SK-N-SH treated with all-trans-retinoic acid at 6 μM for 48 hours (cell line): ENCODE measurements at regions not wholly inside any gene's neighbourhood (a gene's known extent, or its start where the extent isn't known, plus 50 kb on each side); places are given as distances from the start of the nearest gene placed in this dataset.

Source experiments
- ATAC-seq: fragments of 200-7000 bp; cut with Tn5 transposase; 3 replicates; pipeline ENCODE4 v1.9.1; 2020; ENCODE audit warnings: mild to moderate bottlenecking, moderate library complexity
- ARNTL ChIP-seq: fragments of 450-650 bp; formaldehyde crosslinking; IDR thresholded peaks from 2 replicates; pipeline ENCODE4 v1.5.0; 2020; ENCODE audit warnings: low read depth, mild to moderate bottlenecking, moderate library complexity, borderline replicate concordance
- BACH2 ChIP-seq: fragments of 250-450 bp; sonication (Bioruptor Pico); IDR thresholded peaks from 2 replicates; pipeline ENCODE4 v1.9.0; 2021; ENCODE audit warnings: mild to moderate bottlenecking, borderline replicate concordance
- CSDC2 ChIP-seq: fragments of 250-450 bp; sonication (Bioruptor Pico); IDR thresholded peaks from 2 replicates; pipeline ENCODE4 v1.5.0; 2020; ENCODE audit warnings: mild to moderate bottlenecking, moderate library complexity
- CSRNP3 ChIP-seq: fragments of 250-450 bp; sonication (Bioruptor Pico); IDR thresholded peaks from 2 replicates; pipeline ENCODE4 v1.5.1; 2021; ENCODE audit warnings: mild to moderate bottlenecking, moderate library complexity
- ESRRG ChIP-seq: fragments of 250-450 bp; sonication (Bioruptor Pico); IDR thresholded peaks from 2 replicates; pipeline ENCODE4 v1.6.1; 2021; ENCODE audit warnings: mild to moderate bottlenecking
- GLIS3 ChIP-seq: fragments of 250-450 bp; sonication (Bioruptor Pico); IDR thresholded peaks from 2 replicates; pipeline ENCODE4 v1.5.0; 2020; ENCODE audit warnings: mild to moderate bottlenecking, moderate library complexity
- ISL1 ChIP-seq: fragments of 250-450 bp; sonication (Bioruptor Pico); IDR thresholded peaks from 2 replicates; pipeline ENCODE4 v2.1.2; 2022; ENCODE audit warnings: mild to moderate bottlenecking, moderate library complexity
- OSR1 ChIP-seq: fragments of 250-450 bp; sonication (Bioruptor Pico); IDR thresholded peaks from 2 replicates; pipeline ENCODE4 v1.8.0; 2022; ENCODE audit warnings: moderate library complexity, mild to moderate bottlenecking, inconsistent platforms
- POU6F1 ChIP-seq: fragments of 250-450 bp; sonication (Bioruptor Pico); IDR thresholded peaks from 2 replicates; pipeline ENCODE4 v1.8.0; 2021; ENCODE audit warnings: low read depth, mild to moderate bottlenecking, moderate library complexity, borderline replicate concordance
- PPARA ChIP-seq: fragments of 250-450 bp; sonication (Bioruptor Pico); IDR thresholded peaks from 2 replicates; pipeline ENCODE4 v1.5.0; 2020; ENCODE audit warnings: mild to moderate bottlenecking, borderline replicate concordance
- RARB ChIP-seq: fragments of 250-450 bp; sonication (Bioruptor Pico); IDR thresholded peaks from 2 replicates; pipeline ENCODE4 v1.8.0; 2021; ENCODE audit warnings: mild to moderate bottlenecking, moderate library complexity
- SNAI2 ChIP-seq: fragments of 250-450 bp; sonication (Bioruptor Pico); IDR thresholded peaks from 2 replicates; pipeline ENCODE4 v1.5.0; 2020; ENCODE audit warnings: mild to moderate bottlenecking, moderate library complexity
- TCF4 ChIP-seq: fragments of 250-450 bp; sonication (Bioruptor Pico); IDR thresholded peaks from 2 replicates; pipeline ENCODE4 v1.8.0; 2021; ENCODE audit warnings: mild to moderate bottlenecking, moderate library complexity, borderline replicate concordance
- TOX ChIP-seq: fragments of 250-450 bp; sonication (Bioruptor Pico); IDR thresholded peaks from 2 replicates; pipeline ENCODE4 v1.8.0; 2021; ENCODE audit warnings: mild to moderate bottlenecking, moderate library complexity, borderline replicate concordance
- ZC3H10 ChIP-seq: fragments of 250-450 bp; sonication (Bioruptor Pico); IDR thresholded peaks from 2 replicates; pipeline ENCODE4 v1.5.1; 2021; ENCODE audit warnings: mild to moderate bottlenecking, moderate library complexity
- ZFP3 ChIP-seq: fragments of 250-450 bp; sonication (Bioruptor Pico); IDR thresholded peaks from 2 replicates; pipeline ENCODE4 v1.5.0; 2020; ENCODE audit warnings: mild to moderate bottlenecking, moderate library complexity
- ZFP30 ChIP-seq: fragments of 450-650 bp; formaldehyde crosslinking; IDR thresholded peaks from 2 replicates; pipeline ENCODE4 v1.5.0; 2022; ENCODE audit warnings: mild to moderate bottlenecking, moderate library complexity
- ZNF565 ChIP-seq: fragments of 450-650 bp; formaldehyde crosslinking; conservative IDR thresholded peaks from 2 replicates; pipeline ENCODE4 v1.5.0; 2020; ENCODE audit warnings: low read depth, mild to moderate bottlenecking, moderate library complexity
- ZNF70 ChIP-seq: fragments of 450-650 bp; formaldehyde crosslinking; IDR thresholded peaks from 2 replicates; pipeline ENCODE4 v1.5.0; 2020; ENCODE audit warnings: mild to moderate bottlenecking, moderate library complexity
- ZNF8 ChIP-seq: fragments of 450-650 bp; formaldehyde crosslinking; IDR thresholded peaks from 2 replicates; pipeline ENCODE4 v1.5.0; 2020; ENCODE audit warnings: mild to moderate bottlenecking, moderate library complexity
- TF ChIP-seq, protein P1 (sequence below): fragments of 250-450 bp; sonication (Bioruptor Pico); IDR thresholded peaks from 2 replicates; pipeline ENCODE4 v1.5.0; 2020; ENCODE audit warnings: mild to moderate bottlenecking, moderate library complexity
- TF ChIP-seq, protein P2 (sequence below): fragments of 250-450 bp; sonication (Bioruptor Pico); IDR thresholded peaks from 2 replicates; pipeline ENCODE4 v1.5.1; 2020; ENCODE audit warnings: low read depth, mild to moderate bottlenecking, moderate library complexity

- TF ChIP-seq PPARA (CRISPR knock-in tag) = no peak
- TF ChIP-seq GLIS3 (CRISPR knock-in tag) = no peak
- TF ChIP-seq CSDC2 (CRISPR knock-in tag) = no peak
- TF ChIP-seq CSRNP3 (CRISPR knock-in tag) = no peak
- TF ChIP-seq SNAI2 = no peak
- no peak for TF ChIP-seq OSR1 (CRISPR knock-in tag)
- no peak for TF ChIP-seq TCF4
- TF ChIP-seq, protein P1, sequence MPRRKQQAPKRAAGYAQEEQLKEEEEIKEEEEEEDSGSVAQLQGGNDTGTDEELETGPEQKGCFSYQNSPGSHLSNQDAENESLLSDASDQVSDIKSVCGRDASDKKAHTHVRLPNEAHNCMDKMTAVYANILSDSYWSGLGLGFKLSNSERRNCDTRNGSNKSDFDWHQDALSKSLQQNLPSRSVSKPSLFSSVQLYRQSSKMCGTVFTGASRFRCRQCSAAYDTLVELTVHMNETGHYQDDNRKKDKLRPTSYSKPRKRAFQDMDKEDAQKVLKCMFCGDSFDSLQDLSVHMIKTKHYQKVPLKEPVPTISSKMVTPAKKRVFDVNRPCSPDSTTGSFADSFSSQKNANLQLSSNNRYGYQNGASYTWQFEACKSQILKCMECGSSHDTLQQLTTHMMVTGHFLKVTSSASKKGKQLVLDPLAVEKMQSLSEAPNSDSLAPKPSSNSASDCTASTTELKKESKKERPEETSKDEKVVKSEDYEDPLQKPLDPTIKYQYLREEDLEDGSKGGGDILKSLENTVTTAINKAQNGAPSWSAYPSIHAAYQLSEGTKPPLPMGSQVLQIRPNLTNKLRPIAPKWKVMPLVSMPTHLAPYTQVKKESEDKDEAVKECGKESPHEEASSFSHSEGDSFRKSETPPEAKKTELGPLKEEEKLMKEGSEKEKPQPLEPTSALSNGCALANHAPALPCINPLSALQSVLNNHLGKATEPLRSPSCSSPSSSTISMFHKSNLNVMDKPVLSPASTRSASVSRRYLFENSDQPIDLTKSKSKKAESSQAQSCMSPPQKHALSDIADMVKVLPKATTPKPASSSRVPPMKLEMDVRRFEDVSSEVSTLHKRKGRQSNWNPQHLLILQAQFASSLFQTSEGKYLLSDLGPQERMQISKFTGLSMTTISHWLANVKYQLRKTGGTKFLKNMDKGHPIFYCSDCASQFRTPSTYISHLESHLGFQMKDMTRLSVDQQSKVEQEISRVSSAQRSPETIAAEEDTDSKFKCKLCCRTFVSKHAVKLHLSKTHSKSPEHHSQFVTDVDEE (CRISPR knock-in tag) = no peak
- no peak for TF ChIP-seq ZNF565
- TF ChIP-seq, protein P2, sequence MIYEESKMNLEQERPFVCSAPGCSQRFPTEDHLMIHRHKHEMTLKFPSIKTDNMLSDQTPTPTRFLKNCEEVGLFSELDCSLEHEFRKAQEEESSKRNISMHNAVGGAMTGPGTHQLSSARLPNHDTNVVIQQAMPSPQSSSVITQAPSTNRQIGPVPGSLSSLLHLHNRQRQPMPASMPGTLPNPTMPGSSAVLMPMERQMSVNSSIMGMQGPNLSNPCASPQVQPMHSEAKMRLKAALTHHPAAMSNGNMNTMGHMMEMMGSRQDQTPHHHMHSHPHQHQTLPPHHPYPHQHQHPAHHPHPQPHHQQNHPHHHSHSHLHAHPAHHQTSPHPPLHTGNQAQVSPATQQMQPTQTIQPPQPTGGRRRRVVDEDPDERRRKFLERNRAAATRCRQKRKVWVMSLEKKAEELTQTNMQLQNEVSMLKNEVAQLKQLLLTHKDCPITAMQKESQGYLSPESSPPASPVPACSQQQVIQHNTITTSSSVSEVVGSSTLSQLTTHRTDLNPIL (CRISPR knock-in tag) = no peak
- no peak for TF ChIP-seq ZNF8 (CRISPR knock-in tag)
- no peak for TF ChIP-seq ARNTL (CRISPR knock-in tag)
- no peak for TF ChIP-seq ZC3H10
- TF ChIP-seq ZFP3 (CRISPR knock-in tag) = no peak
- no peak for TF ChIP-seq ZFP30 (CRISPR knock-in tag)
- no peak for TF ChIP-seq ISL1 (CRISPR knock-in tag)
- no peak for TF ChIP-seq ZNF70 (CRISPR knock-in tag)
- TF ChIP-seq TOX = no peak
- TF ChIP-seq ESRRG (CRISPR knock-in tag) = no peak
- TF ChIP-seq, all 23 proteins: peak for 0
- ATAC-seq = no peak
These were observed 164.4 kb upstream of the ALG10B start for GRCh38 chr12:38151991-38152700.

- no peak for TF ChIP-seq ZC3H10
- no peak for TF ChIP-seq ISL1 (CRISPR knock-in tag)
- TF ChIP-seq PPARA (CRISPR knock-in tag) = no peak
- TF ChIP-seq OSR1 (CRISPR knock-in tag) = no peak
- no peak for TF ChIP-seq ARNTL (CRISPR knock-in tag)
- no peak for TF ChIP-seq BACH2 (CRISPR knock-in tag)
- TF ChIP-seq GLIS3 (CRISPR knock-in tag) = no peak
- no peak for TF ChIP-seq SNAI2
- no peak for TF ChIP-seq ZNF8 (CRISPR knock-in tag)
- TF ChIP-seq CSRNP3 (CRISPR knock-in tag) = no peak
- no peak for TF ChIP-seq POU6F1
- TF ChIP-seq CSDC2 (CRISPR knock-in tag) = no peak
- no peak for TF ChIP-seq RARB (CRISPR knock-in tag)
- TF ChIP-seq ZFP3 (CRISPR knock-in tag) = no peak
- no peak for TF ChIP-seq ZNF70 (CRISPR knock-in tag)
- TF ChIP-seq TCF4 = no peak
- TF ChIP-seq, protein P2 (CRISPR knock-in tag) = no peak
- no peak for TF ChIP-seq TOX
- TF ChIP-seq, all 23 proteins: peak for 0
- no peak for ATAC-seq
These were observed 163.5 kb upstream of the ALG10B start for GRCh38 chr12:38152816-38153736.
